GM18858 (cell line): ENCODE measurements at regions not wholly inside any gene's neighbourhood (a gene's known extent, or its start where the extent isn't known, plus 50 kb on each side); places are given as distances from the start of the nearest gene placed in this dataset.

ENCODE experiments used
- ATAC-seq: cut with Tn5 transposase; IDR thresholded peaks from one replicate; pipeline ENCODE4 v1.9.1; 2021; ENCODE audit not compliant: unreplicated experiment

- no peak for ATAC-seq
Observed at GRCh38 chr12:126862500-126862899, 1404.5 kb upstream of the TMEM132C start.

- no peak for ATAC-seq
Observed at GRCh38 chr12:126869644-126870043, 1397.3 kb upstream of the TMEM132C start.

GRCh38 chr12:126873701-126874100 lies 1393.3 kb upstream of the TMEM132C start:
- no peak for ATAC-seq

- peak; percentile 86 for ATAC-seq
Observed at GRCh38 chr12:126874427-126875026, 1392.4 kb upstream of the TMEM132C start.

- no peak for ATAC-seq
Observed at GRCh38 chr12:126879842-126880241, 1387.1 kb upstream of the TMEM132C start.

- no peak for ATAC-seq
Observed at GRCh38 chr12:126883697-126884096, 1383.3 kb upstream of the TMEM132C start.

GRCh38 chr12:126889501-126889900 lies 1377.5 kb upstream of the TMEM132C start:
- ATAC-seq: no peak

GRCh38 chr12:126890097-126890496 lies 1376.9 kb upstream of the TMEM132C start:
- no peak for ATAC-seq

GRCh38 chr12:126891789-126892188 lies 1375.2 kb upstream of the TMEM132C start:
- ATAC-seq: no peak

- no peak for ATAC-seq
Observed at GRCh38 chr12:126895951-126896913, 1370.7 kb upstream of the TMEM132C start.

- ATAC-seq: no peak
Observed at GRCh38 chr12:126897102-126897501, 1369.9 kb upstream of the TMEM132C start.

- ATAC-seq: no peak
Observed at GRCh38 chr12:126897778-126898177, 1369.2 kb upstream of the TMEM132C start.

GRCh38 chr12:126898562-126898961 lies 1368.4 kb upstream of the TMEM132C start:
- ATAC-seq: no peak

GRCh38 chr12:126899926-126900792 lies 1366.8 kb upstream of the TMEM132C start:
- no peak for ATAC-seq

- ATAC-seq: no peak
Observed at GRCh38 chr12:126903027-126903876, 1363.7 kb upstream of the TMEM132C start.

GRCh38 chr12:126905752-126906151 lies 1361.2 kb upstream of the TMEM132C start:
- no peak for ATAC-seq

GRCh38 chr12:126907900-126908764 lies 1358.8 kb upstream of the TMEM132C start:
- no peak for ATAC-seq

- ATAC-seq: no peak
Observed at GRCh38 chr12:126908765-126909142, 1358.2 kb upstream of the TMEM132C start.

GRCh38 chr12:126910570-126910969 lies 1356.4 kb upstream of the TMEM132C start:
- no peak for ATAC-seq
